Suprapubic skin (tissue), 4 donors: ENCODE measurements at regions not wholly inside any gene's neighbourhood (a gene's known extent, or its start where the extent isn't known, plus 50 kb on each side); places are given as distances from the start of the nearest gene placed in this dataset.

Source experiments
- DNase-seq, 2 donors: peaks; one replicate each; pipeline ENCODE4 v3.0.0-alpha.2; 2019; ENCODE audit warnings: low spot score in 2 of 2
- H3K27ac ChIP-seq: fragments of 200-600 bp; sonication (generic); one replicate; pipeline ENCODE4 v1.5.1; 2019
- H3K27me3 ChIP-seq: fragments of 200-600 bp; sonication (generic); one replicate; pipeline ENCODE4 v1.5.1; 2019
- H3K36me3 ChIP-seq: fragments of 200-600 bp; sonication (generic); one replicate; pipeline ENCODE4 v1.5.1; 2019
- H3K4me1 ChIP-seq: fragments of 200-600 bp; sonication (generic); one replicate; pipeline ENCODE4 v1.5.1; 2019
- H3K4me3 ChIP-seq: fragments of 200-600 bp; sonication (generic); one replicate; pipeline ENCODE4 v1.5.1; 2019; ENCODE audit warnings: mild to moderate bottlenecking
- H3K9me3 ChIP-seq: fragments of 200-600 bp; sonication (generic); one replicate; pipeline ENCODE4 v1.5.1; 2019
- CTCF ChIP-seq, 2 donors: fragments of 200-600 bp in 1 of 2; fragments of 450-650 bp in 1 of 2; sonication (generic) in 1 of 2; IDR thresholded peaks; one replicate each; pipeline ENCODE4 v1.5.1; 2016 to 2019; ENCODE audit warnings: antibody characterized with exemption in 2 of 2, mild to moderate bottlenecking in 1 of 2, moderate library complexity in 1 of 2
- EP300 ChIP-seq: sonication (generic); formaldehyde crosslinking; IDR thresholded peaks from one replicate; pipeline ENCODE4 v1.6.1; 2017; ENCODE audit warnings: antibody characterized with exemption
- POLR2A ChIP-seq, 2 donors: fragments of 450-650 bp; IDR thresholded peaks; one replicate each; pipeline ENCODE4 v1.6.1; 2017; ENCODE audit warnings: antibody characterized with exemption in 2 of 2, mild to moderate bottlenecking in 2 of 2, moderate library complexity in 2 of 2
- POLR2AphosphoS5 ChIP-seq, 3 donors: sonication (generic); formaldehyde crosslinking; IDR thresholded peaks; one replicate each; pipeline ENCODE4 v1.6.1; 2017; ENCODE audit warnings: antibody characterized with exemption in 3 of 3
- WGBS: methylation state at CpG from one replicate; pipeline ENCODE4 v1.1.5; 2018; 5-methylcytosine and 5-hydroxymethylcytosine counted together

GRCh38 chr6:132062626-132063025 is 111.5 kb upstream of the CCN2 start:
- Histone ChIP-seq H3K4me1 (peaks cover 14% of the 10 kb centered on the region), H3K9me3 (no peaks in the 10 kb centered on the region), H3K4me3 (no peak overlapping the region), H3K27me3 (no peaks in the 10 kb centered on the region), H3K27ac (no peak overlapping the region), H3K36me3 (no peaks in the 10 kb centered on the region)
- 82% methylated on average over 3 of the region's 3 CpGs for WGBS
- no peak for DNase-seq
- TF ChIP-seq POLR2AphosphoS5 (IDR thresholded peaks at IDR 0.05): no peak
- TF ChIP-seq EP300: no peak
- no peak for TF ChIP-seq CTCF (IDR thresholded peaks at IDR 0.05)
- TF ChIP-seq POLR2A (IDR thresholded peaks at IDR 0.05): no peak

- H3K4me1 ChIP-seq: peaks cover 14% of the 10 kb centered on the region
- H3K4me3 ChIP-seq: no peak overlapping the region
- H3K36me3 ChIP-seq: no peaks in the 10 kb centered on the region
- WGBS: 83% methylated on average over 1 of the region's 1 CpG
- H3K9me3 ChIP-seq: no peaks in the 10 kb centered on the region
- DNase-seq: no peak
- TF ChIP-seq POLR2AphosphoS5 (IDR thresholded peaks at IDR 0.05): no peak
- TF ChIP-seq POLR2A (IDR thresholded peaks at IDR 0.05): no peak
- no peak for TF ChIP-seq CTCF (IDR thresholded peaks at IDR 0.05)
- no peak for TF ChIP-seq EP300
- no peak overlapping the region for H3K27ac ChIP-seq
- H3K27me3 ChIP-seq: no peaks in the 10 kb centered on the region
Observed at GRCh38 chr6:132061381-132061780, 110.2 kb upstream of the CCN2 start.

- whole genome bisulfite sequencing: 86% methylated on average over 4 of the region's 4 CpGs
- no peaks in the 10 kb centered on the region for H3K9me3 ChIP-seq
Observed at GRCh38 chr6:132060591-132060990, 109.4 kb upstream of the CCN2 start.

GRCh38 chr6:132058975-132059374 is 107.8 kb upstream of the CCN2 start:
- Histone ChIP-seq H3K27me3 (no peaks in the 10 kb centered on the region), H3K4me3 (no peak overlapping the region), H3K27ac (no peak overlapping the region), H3K36me3 (no peaks in the 10 kb centered on the region), H3K9me3 (no peaks in the 10 kb centered on the region), H3K4me1 (peaks cover 12% of the 10 kb centered on the region)
- WGBS: 31% methylated on average over 2 of the region's 2 CpGs
- TF ChIP-seq CTCF (IDR thresholded peaks at IDR 0.05): no peak
- TF ChIP-seq POLR2AphosphoS5 (IDR thresholded peaks at IDR 0.05): peak in 1 of 3 donors; percentile 37
- peak in 1 of 2 donors; percentile 59 for DNase-seq

More at GRCh38 chr6:132060591-132060990, 109.4 kb upstream of the CCN2 start:
- Histone ChIP-seq H3K36me3 (no peaks in the 10 kb centered on the region), H3K4me3 (no peak overlapping the region), H3K27me3 (no peaks in the 10 kb centered on the region), H3K4me1 (peaks cover 14% of the 10 kb centered on the region), H3K27ac (no peak overlapping the region)
- no peak for TF ChIP-seq EP300
- no peak for TF ChIP-seq CTCF (IDR thresholded peaks at IDR 0.05)
- TF ChIP-seq POLR2AphosphoS5 (IDR thresholded peaks at IDR 0.05): no peak
- TF ChIP-seq POLR2A (IDR thresholded peaks at IDR 0.05): no peak
- DNase-seq: no peak

- Histone ChIP-seq H3K27me3 (no peaks in the 10 kb centered on the region), H3K9me3 (no peaks in the 10 kb centered on the region), H3K4me1 (no peaks in the 10 kb centered on the region), H3K36me3 (no peaks in the 10 kb centered on the region), H3K27ac (no peak overlapping the region), H3K4me3 (no peak overlapping the region)
- WGBS: 65% methylated on average over 3 of the region's 3 CpGs
- DNase-seq: no peak
- TF ChIP-seq CTCF (IDR thresholded peaks at IDR 0.05): no peak
- TF ChIP-seq POLR2AphosphoS5 (IDR thresholded peaks at IDR 0.05): no peak
- no peak for TF ChIP-seq POLR2A (IDR thresholded peaks at IDR 0.05)
- TF ChIP-seq EP300: no peak
Observed at GRCh38 chr6:132054525-132054924, 103.4 kb upstream of the CCN2 start.
